ENCODE measurements at regions not wholly inside any gene's neighbourhood (a gene's known extent, or its start where the extent isn't known, plus 50 kb on each side); places are given as distances from the start of the nearest gene placed in this dataset.

DNA sequence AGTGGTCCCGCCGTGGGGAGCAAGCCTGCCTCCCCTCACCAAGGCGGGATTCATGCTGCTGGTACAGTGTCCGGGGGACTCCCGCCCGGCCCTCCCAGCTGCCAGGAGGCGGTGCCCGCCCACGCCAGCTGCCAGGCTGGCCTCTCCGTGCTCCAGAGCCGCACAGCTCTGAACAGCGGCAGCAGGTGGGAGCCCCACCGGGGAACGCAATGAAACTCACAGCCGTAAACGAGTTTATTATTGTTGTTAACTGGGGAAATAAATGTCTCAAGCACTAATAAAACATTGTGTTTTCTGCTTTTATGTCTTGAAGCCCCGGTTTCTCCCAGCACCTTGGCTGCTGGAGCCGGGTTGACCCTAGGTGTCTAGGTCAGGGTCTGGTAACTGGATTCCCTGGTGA lies 317.7 kb upstream of the TLE3 start:
- H2BK15ac ChIP-seq (ENCODE audit: low read depth, low read length) = no peak overlapping the region
- H3K27me3 ChIP-seq (ENCODE audit: insufficient read depth, low read length) = no peaks in the 10 kb centered on the region
- H4K20me1 ChIP-seq (ENCODE audit: control insufficient read depth, insufficient read depth, insufficient read length) = no peaks in the 10 kb centered on the region
- no peak overlapping the region for H2BK120ac ChIP-seq (ENCODE audit: low read depth, low read length, poor library complexity, severe bottlenecking)
- H2BK20ac ChIP-seq (ENCODE audit: low read depth, low read length, poor library complexity, severe bottlenecking) = no peak overlapping the region
- no peak overlapping the region for H3K56ac ChIP-seq (ENCODE audit: insufficient read length, low read depth, low read length)
- H3T11ph ChIP-seq (ENCODE audit: low read length) = no peak overlapping the region
- H3K4me2 ChIP-seq (ENCODE audit: insufficient read depth, insufficient read length, low read length) = no peak overlapping the region
- Mint-ChIP-seq H3K36me3 (ENCODE audit: insufficient read depth in 1 of 3, low read depth in 3 of 3) (no peaks in the 10 kb centered on the region), H3K4me3 (no peak overlapping the region), H3K27me3 (ENCODE audit: low read depth) (peaks cover 12% of the 10 kb centered on the region), H3K4me1 (peaks cover 29% of the 10 kb centered on the region in 2 experiments), H3K9me3 (no peaks in the 10 kb centered on the region; a peak in 3 of 5 replicates), H3K27ac (no peak overlapping the region)
- H3K27ac ChIP-seq (ENCODE audit: insufficient read length, low read depth, low read length) = no peak overlapping the region
- no peak overlapping the region for H2AFZ ChIP-seq (ENCODE audit: low read length)
- no peak overlapping the region for H3K23ac ChIP-seq (ENCODE audit: insufficient read length, low read depth, low read length)
- H3K79me2 ChIP-seq (ENCODE audit: insufficient read depth, low read length) = no peaks in the 10 kb centered on the region
- no peaks in the 10 kb centered on the region for H3K79me1 ChIP-seq (ENCODE audit: insufficient read depth, low read depth, low read length, poor library complexity, severe bottlenecking)
- H2AK5ac ChIP-seq (ENCODE audit: insufficient read length, low read length) = no peak overlapping the region
- H3K4me1 ChIP-seq (ENCODE audit: insufficient read depth, low read length) = no peaks in the 10 kb centered on the region
- no peak overlapping the region for H2BK12ac ChIP-seq (ENCODE audit: insufficient read length, low read depth, low read length)
- TF ChIP-seq, protein P1, sequence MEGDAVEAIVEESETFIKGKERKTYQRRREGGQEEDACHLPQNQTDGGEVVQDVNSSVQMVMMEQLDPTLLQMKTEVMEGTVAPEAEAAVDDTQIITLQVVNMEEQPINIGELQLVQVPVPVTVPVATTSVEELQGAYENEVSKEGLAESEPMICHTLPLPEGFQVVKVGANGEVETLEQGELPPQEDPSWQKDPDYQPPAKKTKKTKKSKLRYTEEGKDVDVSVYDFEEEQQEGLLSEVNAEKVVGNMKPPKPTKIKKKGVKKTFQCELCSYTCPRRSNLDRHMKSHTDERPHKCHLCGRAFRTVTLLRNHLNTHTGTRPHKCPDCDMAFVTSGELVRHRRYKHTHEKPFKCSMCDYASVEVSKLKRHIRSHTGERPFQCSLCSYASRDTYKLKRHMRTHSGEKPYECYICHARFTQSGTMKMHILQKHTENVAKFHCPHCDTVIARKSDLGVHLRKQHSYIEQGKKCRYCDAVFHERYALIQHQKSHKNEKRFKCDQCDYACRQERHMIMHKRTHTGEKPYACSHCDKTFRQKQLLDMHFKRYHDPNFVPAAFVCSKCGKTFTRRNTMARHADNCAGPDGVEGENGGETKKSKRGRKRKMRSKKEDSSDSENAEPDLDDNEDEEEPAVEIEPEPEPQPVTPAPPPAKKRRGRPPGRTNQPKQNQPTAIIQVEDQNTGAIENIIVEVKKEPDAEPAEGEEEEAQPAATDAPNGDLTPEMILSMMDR (conservative IDR thresholded peaks at IDR 0.05) = no peak
- no peak for DNase-seq
- no peak overlapping the region for H4K91ac ChIP-seq (ENCODE audit: insufficient read length, low read depth, low read length)
- no peak overlapping the region for H3K4ac ChIP-seq (ENCODE audit: low read depth, low read length)
- no peak overlapping the region for H3K18ac ChIP-seq (ENCODE audit: insufficient read length, low read depth, low read length)
- H3K23me2 ChIP-seq (ENCODE audit: insufficient read length, low read depth, low read length, poor library complexity, severe bottlenecking) = no peaks in the 10 kb centered on the region
- no peak overlapping the region for H4K8ac ChIP-seq (replicated peaks; ENCODE audit: insufficient read length, low read depth, low read length)
- H3K9me3 ChIP-seq (ENCODE audit: control insufficient read depth, low read depth, low read length) = no peaks in the 10 kb centered on the region
- no peak overlapping the region for H3K9ac ChIP-seq (ENCODE audit: extremely low read depth, insufficient read length, low read length)
- no peak overlapping the region for H2BK5ac ChIP-seq (ENCODE audit: insufficient read length, low read length)
- WGBS (ENCODE audit: extremely low coverage, insufficient read length, low lambda C conversion rate) = no CpG with 5 or more reads among the region's 18 CpGs
- H4K5ac ChIP-seq (ENCODE audit: insufficient read length, low read depth, low read length) = no peak overlapping the region
- H3K14ac ChIP-seq (ENCODE audit: insufficient read depth, low read length) = no peak overlapping the region
